Bone marrow (tissue), 2 donors: ENCODE measurements at regions not wholly inside any gene's neighbourhood (a gene's known extent, or its start where the extent isn't known, plus 50 kb on each side); places are given as distances from the start of the nearest gene placed in this dataset.
"Not testable (repeated sequence)": the region's sequence is repeated elsewhere in the genome, so short reads cannot be mapped to it uniquely, and the experiment has no call there.

ENCODE experiments used
- DNase-seq, 2 donors: peaks; one replicate each; lab custom pipeline; 2025; lab: John Stamatoyannopoulos, UW

DNA sequence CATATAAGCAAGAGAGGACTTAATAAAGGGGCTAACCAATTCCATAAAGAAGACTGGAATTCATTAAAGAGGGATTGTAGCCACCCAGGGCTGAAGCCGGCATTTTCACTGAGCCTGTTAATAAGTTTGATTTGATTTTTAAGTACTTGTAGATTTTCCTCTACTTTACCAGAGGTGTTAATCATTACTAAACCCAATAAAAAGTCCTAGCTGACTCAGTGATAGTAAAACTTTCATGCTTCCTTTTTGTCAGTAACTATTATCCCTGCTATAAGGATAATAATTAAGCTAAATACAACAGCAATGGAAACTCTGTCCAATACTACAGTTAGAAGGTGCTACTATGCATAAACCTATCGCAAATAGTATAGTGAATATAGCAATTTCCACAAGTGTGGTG is 260.2 kb downstream of the CEMIP2 start:
- DNase-seq, result not testable (repeated sequence)

DNA sequence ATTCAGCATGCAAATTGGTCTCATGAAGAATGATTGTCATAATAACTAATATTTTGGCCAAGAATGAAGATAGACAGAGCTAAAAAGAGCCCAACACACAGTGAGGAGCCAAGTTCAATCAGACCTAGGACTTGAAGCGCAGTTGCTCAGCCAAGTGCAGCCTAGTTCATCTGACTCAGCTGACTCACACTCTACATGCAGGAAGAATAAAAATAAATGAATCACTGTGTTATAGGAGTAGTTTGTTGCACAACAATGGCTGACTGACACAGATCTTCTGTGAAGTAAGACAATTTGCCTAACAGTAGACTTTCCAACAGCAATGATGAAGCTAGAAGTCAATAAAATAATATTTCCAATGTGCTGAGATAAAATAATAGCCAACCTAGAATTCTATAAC is 261.5 kb downstream of the CEMIP2 start:
- DNase-seq, result no peak

DNA sequence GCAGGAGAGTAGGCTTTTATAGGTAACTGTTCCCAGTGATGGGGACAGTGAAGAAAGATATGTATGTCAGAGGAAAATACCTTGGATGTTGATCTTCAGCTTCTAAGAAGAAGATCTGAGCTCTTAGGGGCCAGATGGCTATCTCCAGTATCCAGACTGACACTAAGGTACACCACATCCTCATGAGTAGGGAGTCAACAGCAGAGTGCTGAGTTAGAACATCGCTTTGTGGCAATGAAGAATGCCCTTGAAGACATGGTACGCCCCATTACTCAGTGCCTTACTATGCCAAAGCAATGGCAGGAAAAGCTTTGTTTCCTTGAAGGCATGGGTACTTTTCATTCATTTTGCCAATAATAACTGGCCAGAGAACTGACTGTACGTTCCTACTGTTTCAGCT is 263.7 kb downstream of the CEMIP2 start:
- DNase-seq, result no peak

DNA sequence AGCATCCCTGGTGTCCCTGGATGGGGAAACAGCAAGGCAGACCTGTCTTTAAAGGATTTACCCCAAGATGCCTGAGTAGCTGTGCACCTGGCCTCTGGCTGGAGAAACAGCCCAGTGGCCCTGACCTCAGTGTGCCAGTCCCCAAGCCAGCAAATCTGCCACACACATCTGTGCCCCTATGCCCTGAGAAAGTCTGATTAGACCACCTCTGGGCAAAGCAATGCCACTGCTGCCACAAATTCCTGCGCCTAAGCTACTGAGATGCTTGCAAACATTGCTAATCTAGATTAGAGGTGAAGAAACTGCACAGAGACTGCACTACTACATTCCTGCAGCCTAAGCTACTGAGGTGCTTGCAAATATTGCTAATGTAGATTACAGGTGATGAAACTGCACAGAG is 269.6 kb downstream of the CEMIP2 start:
- no peak for DNase-seq

DNA sequence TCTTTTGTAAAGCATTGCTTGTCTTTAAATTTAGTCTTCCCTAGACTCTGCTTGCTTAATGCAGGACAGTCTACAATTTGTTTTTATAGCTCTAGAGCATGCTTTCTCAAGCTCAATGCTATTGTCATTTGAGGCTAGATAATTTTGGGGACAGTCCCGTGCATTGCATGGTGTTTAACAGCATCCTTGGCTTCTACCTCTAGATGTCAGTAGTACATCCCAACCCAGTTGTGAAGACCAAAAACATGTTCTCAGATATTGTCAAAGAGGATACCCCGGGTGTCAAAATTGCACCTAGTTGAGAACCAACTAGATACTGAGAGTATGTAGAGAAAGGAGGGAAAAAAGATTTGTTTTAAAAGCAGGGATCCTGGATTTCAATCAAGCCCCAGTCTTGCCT is 277.5 kb downstream of the CEMIP2 start:
- no peak for DNase-seq

DNA sequence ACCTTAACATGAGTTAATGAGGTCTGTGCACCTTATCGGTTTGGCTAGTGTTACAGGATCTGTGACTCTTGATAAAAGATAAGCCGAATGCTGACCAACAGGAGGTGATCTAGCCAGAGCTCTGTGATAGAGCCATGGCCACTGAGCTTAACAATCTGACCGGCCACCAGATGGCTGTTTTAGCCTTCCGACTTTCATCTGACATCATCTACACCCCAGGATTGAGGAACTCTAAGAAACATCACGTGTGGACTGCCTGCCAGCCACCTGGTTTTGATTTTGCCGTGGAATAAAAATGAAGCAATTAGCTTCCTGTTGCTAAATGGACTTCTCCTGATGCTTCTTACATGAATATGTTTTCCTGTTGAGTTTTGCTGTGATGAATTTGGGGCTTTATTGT is 281.3 kb downstream of the CEMIP2 start:
- no peak for DNase-seq

DNA sequence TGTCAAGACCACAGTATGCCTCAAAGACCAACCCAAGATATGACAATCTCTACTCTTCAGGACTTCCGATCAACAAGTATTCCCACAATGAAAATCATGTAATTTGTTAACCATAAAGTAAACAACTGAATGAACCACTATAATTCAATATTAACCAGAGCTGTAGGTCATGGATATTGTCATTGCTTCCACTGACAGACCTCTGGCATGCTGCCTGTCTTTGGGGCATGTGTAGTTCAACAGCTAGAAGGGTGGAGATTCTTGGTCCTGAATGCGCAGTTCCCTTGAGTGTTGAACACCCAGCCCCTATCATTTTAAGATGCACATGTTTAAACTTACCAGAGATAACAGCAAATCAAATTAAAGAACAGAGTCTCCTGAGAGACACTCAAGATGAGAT is 283.0 kb downstream of the CEMIP2 start:
- no peak for DNase-seq

DNA sequence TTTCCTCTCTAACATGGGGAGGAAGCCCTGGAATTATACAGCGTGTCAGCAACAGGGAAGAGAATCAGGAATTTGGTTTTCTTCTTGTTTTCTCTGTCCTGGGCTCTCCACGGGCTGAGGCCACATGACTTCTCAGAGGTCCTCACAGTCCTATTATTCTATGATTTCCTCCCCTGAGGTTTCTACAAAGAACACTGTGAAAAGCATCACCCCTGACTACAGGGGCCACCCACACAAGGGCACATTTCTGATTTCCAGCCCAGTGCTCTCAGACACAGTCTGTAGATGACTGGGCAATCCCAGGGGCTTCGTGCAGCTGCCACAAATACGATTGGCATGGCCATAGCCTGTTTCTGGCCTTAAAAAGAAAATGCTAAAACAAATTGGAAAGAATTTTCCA is 284.9 kb downstream of the CEMIP2 start:
- DNase-seq, result no peak

DNA sequence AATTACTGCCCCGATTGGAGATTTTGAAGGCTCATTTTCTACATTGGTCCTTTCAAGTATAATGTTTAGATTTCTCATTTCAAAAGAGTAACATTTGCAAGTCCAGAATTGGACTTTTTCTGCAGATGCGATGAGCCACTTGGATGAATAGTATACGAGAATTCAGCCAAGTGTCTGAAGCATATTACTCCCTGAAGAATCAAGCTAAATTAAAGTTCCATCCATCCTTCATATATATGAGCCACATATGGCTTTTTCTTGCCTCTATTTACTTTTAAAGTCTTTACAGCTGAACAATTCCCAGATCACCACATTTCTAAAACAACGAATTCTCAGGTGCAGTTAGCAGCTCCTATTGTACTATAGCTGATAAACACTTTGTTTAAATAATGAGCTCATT is 288.7 kb downstream of the CEMIP2 start:
- no peak for DNase-seq

DNA sequence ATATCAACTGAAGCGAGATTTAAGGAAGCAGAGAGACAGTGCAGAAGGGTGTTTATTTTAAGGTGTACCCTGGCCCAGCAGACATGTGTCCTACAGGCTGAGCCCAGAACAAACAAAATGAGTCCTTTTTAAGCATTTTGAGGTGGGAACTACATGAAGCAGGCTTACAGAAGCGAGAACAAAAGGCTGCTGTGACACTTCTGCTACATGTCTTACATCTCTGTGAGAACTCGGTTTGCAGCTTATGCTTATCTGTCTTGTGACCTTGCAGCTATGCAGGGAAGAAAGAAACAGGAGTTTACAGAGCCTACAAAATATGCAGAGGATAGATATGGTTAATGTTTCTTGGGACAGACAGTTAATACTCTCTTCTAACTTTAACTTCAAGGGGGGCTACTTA is 295.9 kb downstream of the CEMIP2 start:
- DNase-seq, result no peak

DNA sequence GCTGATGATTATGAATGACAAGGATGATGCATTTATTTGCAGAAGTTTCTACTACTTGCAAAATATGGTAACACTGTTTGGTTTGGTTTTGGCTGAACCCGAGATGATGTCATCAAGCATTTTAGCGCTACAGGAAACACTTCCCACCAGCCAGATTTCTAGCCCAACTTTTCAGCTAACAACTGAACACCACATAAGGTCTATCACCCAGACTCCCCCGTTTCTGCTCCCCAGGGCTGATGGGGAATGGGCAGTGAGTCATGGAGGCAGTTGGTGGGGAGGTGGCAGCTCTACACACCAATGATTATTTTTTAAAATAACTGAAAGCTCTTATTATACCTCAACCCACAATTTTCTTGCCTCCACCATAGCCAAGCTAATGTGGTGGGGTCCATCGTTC is 302.9 kb downstream of the CEMIP2 start:
- DNase-seq, result no peak

DNA sequence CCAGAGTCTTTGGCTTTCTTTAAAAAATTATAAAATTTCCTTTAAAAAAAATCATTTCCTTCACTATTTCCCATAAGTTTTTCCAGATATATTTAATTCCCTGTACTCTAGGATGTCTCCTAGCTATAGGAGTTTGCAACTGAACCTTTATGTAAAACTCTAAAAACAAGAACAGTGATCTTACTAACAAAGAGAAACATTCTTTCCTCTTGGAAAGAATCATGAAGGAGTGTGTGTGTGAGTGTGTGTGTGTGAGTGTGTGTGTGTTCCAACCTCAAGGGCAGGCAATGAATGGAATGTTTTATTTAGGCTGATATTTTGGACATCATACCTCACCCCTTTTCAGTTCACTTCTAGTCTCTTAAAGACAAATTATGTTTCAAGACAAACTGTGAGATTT is 309.2 kb downstream of the CEMIP2 start:
- DNase-seq, result no peak

DNA sequence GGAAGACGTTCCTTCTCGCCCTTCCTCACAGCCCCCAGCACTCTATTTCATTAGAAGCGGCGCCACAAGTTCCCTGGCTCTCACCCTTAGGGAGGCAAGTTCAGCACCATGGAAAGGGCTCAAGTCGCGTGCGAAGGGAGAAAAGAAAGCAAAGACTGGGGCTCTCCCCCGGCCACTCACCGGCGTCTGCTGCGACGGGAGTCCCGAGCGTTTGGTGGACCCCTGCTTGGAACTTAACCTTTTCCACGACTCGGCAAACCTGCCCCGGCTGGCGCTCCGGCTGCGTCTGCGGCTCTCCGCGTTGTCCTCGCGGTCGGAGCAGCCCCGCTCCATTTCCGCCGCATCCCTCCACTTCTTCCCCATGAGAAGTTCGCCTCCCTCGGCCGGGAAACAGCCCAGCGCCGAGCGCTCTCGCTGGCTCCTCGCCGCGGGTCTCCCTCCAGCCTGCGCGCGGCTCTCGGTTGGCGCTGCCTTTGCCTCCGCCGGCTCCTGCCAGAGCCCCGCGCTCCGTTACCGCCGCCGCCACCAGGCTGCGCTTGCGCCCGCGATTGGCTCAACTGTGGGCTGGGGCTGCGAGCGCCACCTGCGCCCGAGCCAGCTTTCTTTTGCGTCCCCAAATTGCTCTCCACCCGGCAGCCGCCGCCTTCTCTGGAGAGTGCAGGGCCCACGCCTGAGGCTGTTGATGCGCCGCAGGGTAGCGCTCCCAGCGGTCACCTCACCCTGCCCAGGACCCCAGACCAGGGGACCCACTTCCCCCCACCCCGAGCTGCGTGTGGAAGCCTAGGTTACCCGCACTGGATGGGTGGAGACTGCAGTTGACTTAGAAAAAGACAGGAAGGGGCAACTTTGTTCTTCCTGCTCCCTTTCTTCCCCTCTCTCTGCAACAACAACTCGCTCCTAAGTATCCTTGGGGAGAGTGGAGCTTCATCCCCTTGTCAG is 321.6 kb downstream of the CEMIP2 start:
- no peak for DNase-seq

DNA sequence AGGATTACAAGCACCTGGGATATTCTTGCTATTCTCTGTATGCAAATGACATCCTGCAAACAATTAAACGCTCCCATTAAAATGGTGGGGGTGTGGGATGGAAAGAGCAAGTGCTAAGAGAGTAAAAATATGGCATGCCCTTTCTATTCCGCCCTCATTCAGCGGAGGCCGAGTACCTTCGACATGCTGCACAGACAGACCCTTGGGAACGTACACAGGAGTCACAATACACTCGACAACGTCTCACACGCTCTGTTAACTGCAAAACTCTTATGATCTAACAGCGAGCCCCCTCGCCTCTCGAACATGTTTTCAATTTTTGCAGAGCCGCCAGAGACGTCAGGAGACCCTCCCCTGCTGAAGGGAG is 322.2 kb downstream of the CEMIP2 start:
- DNase-seq, result no peak

DNA sequence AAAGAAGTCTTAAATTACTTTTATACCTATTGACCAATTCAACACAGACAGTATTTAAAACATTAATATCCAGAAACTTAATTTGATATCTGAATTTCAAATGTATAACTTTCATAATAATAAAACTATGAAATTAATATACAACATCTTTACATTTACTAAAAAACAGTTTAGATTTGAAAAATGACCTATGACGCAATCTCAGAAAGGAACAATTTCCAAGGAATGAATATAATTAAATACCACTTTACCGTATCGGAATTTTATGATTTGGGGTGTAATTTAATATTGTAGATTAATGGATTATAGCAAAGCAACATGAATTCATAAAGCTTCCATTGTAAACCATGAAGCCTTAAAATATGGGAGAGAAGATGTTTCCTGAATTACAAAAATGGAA is 321.5 kb upstream of the TRPM3 start:
- no peak for DNase-seq

DNA sequence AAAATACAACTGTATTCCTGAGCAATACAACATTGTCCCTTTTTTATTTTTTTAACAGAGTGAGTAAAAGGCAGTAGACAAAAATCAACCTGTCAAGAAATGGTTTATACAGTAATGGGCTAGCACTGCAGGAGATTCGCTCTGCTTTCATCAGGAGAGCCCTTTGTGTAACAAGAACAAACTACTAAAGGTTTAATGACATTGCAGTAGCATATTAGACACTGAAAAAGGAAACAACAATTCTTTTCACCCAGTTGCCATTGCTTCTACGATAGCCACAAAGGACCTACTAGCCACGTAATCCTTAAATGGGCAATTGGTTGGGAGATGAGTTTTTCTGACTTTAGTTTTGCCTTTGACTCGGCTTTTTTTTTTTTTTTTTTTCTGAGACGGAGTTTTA is 319.8 kb upstream of the TRPM3 start:
- DNase-seq, result no peak

DNA sequence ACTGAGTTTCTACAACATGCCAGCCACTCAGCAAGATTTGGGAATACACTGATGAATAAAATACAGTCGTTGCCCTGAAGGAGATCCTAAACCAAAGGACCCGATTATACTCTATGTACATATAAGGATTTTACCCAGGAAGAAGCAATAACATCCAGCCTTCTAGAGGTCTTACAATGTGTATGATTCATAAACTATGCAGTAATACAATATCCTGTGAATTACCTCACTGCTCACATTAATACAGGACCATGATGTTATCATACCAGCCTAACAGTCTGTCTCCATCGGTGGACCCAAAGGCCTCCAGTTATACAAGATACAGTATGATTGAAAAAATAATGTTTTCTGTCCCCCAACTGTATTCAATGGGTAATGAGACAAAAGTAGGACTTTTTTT is 310.5 kb upstream of the TRPM3 start:
- no peak for DNase-seq

DNA sequence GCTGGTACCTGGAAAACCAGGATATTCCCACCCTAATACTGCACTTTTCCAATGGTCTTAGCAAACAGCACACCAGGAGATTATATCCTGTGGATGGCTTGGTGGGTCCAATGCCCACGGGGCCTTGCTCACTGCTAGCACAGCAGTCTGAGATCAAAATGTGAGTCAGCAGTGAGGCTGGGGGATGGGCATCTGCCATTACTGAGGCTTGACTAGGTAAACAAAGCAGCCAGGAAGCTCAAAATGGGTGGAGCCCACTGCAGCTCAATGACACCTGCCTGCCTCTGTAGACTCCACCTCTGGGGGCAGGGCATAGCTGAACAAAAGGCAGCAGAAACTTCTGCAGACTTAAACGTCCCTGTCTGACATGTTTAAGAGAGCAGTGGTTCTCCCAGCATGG is 285.9 kb upstream of the TRPM3 start:
- DNase-seq, result not testable (repeated sequence)

DNA sequence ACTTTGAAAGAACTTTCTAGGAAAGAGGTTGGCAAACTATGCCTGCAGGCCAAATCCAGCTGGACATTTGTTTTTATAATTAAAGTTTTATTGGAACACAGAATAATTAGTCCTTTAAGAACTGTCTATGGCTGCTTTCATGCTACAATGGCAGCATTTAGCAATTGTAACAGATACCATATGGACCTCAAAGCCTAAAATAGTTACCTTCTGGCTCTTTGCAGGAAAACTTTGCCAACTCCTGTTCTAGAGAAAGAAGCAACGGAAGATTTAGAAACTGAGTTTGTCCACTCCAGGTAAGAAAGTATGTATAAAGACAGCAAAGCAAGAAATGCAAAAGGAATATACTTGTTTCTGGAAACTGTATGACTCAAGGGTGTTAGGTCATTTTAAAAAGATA is 281.7 kb upstream of the TRPM3 start:
- DNase-seq, result no peak

DNA sequence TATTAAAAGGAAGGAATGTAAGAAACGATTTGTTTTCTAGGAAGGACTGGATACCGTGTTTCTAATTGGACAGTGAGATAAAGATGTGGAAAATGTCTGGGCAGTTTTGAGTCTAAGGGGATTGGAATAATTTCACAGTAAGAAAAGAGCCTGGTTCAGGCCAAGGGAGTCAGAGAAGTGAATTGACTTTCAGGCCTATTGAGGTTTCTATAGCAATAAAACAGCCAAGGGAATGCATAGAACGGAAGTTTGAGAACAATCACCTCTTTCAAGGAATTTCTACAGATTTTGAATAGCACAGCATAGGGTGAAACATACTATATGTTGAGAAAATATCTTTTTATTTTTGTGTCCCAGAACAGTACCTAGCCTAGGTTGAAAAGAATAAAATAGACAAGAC is 271.6 kb upstream of the TRPM3 start:
- DNase-seq, result no peak

DNA sequence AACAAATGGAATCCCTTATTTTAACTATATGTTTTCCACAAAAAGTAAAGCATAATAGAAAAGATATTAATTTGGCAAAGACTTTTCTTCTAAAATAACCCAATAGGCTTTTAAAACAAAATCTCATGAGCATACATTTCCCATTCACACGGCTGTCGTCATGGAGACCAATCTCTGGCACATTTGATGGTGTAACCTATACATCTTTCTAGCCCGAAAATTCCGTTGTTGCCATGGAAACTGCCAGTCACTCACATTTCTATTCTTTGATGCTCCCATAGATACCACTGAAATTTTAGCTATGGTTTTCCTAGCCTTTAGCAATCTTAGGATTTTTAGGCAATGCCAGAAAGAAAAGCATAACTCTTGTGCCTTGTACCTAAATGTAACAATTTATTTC is 262.9 kb upstream of the TRPM3 start:
- no peak for DNase-seq

DNA sequence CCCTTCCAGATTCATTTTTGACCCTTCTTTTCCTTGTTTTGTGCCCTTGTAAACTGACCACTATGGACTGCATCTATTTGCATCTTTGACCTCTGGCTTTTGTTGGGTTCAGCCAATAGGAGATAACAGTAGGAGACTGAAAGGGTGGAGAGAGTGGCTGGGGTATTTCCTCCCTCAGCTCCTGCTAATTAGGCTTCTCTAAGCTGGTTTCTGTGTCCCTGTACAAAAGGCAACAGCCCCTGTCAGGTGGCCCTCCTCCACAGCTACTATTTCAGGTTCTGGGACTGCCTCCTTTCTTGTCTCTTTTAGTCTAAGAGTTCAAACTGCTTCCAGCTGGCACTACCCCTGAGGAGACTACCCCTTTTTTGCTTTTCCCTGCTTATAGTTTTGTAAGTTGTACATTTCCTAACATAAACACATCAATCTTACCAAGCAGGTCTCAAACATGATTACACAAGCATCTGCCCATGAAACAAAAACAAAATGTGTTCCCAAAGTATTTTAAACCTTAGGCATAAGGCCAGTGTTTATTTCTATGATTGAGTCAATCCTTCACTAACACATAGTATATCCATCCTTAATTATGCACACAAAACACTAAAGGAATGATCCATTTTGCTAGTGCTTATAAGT is 262.0 kb upstream of the TRPM3 start:
- DNase-seq, result no peak

DNA sequence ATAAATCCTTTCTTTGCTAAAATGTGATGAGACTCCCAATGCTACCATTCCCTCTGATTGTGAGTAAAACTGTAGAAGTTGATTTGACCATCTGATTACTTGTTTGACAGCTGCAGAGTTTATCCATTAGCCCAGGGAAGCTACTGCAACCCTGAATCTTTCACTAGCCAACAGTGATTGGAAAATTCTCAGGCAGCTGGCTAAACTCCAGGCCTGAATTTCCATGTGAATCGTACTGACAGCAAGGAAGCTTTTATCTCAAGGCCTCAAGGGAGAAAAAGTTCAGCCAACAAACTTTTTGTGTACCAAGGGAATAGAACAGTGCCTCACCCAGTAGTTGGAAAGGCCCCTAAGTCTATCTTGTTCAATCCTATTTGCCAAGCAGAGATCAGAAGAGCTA is 246.7 kb upstream of the TRPM3 start:
- no peak for DNase-seq
